ENCODE measurements at regions not wholly inside any gene's neighbourhood (a gene's known extent, or its start where the extent isn't known, plus 50 kb on each side); places are given as distances from the start of the nearest gene placed in this dataset.

DNA sequence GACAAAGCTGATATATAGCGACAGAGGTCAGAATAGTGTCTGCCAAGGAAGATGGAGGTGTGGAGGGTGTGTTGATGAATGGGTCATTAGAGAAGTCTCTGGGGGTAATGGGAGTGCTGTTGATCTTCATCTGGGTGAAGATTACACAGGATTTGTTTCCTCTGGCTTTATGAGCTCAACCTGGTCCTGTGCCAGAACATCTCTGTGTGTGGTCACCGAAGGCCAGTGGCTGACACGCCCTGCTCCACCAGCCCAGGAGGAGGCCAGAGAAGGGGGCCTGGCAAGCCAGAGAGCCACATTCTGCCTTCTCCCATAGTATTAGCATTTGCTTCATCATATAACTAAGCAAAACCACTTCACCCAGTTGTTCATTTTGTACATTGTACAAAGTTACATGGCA, 121.1 kb downstream of the ZNF621 start:
- TF ChIP-seq, protein P1, sequence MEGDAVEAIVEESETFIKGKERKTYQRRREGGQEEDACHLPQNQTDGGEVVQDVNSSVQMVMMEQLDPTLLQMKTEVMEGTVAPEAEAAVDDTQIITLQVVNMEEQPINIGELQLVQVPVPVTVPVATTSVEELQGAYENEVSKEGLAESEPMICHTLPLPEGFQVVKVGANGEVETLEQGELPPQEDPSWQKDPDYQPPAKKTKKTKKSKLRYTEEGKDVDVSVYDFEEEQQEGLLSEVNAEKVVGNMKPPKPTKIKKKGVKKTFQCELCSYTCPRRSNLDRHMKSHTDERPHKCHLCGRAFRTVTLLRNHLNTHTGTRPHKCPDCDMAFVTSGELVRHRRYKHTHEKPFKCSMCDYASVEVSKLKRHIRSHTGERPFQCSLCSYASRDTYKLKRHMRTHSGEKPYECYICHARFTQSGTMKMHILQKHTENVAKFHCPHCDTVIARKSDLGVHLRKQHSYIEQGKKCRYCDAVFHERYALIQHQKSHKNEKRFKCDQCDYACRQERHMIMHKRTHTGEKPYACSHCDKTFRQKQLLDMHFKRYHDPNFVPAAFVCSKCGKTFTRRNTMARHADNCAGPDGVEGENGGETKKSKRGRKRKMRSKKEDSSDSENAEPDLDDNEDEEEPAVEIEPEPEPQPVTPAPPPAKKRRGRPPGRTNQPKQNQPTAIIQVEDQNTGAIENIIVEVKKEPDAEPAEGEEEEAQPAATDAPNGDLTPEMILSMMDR (IDR thresholded peaks at IDR 0.05), result no peak
- intact Hi-C loops (cut with DNase I; ENCODE audit: low total_unique reads), result no loop called here
- no peaks in the 10 kb centered on the region for H3K9me3 ChIP-seq
- no peaks in the 10 kb centered on the region for H3K36me3 ChIP-seq
- no peaks in the 10 kb centered on the region for H3K27me3 ChIP-seq
- no peaks in the 10 kb centered on the region for H3K4me1 ChIP-seq
- no peak for DNase-seq
- no peak overlapping the region for H3K4me3 ChIP-seq
- H3K27ac ChIP-seq, result no peak overlapping the region

DNA sequence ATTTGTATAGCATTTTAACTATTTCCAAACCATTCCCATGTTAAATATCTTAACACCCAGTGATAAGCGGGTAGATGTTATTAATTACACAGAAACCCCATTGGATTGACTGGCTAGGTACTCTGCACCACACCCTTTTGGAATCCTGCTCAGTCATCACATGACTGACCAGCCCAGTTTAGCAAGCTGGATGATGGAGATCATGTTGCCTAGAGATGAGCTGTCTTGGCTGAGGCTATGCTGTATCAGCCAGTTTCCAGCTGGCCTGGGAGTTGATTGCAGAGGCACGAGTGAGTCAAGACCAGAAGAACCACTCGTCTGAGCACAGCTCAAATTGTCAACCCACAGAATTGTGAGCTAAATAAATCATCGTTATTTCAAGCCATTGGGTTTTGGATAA, 124.6 kb downstream of the ZNF621 start:
- no peaks in the 10 kb centered on the region for H3K9me3 ChIP-seq
- H3K4me3 ChIP-seq, result no peak overlapping the region
- H3K27ac ChIP-seq, result no peak overlapping the region
- TF ChIP-seq, protein P1 (IDR thresholded peaks at IDR 0.05), result no peak
- DNase-seq, result no peak
- no peaks in the 10 kb centered on the region for H3K36me3 ChIP-seq
- H3K4me1 ChIP-seq, result no peaks in the 10 kb centered on the region
- intact Hi-C loops (cut with DNase I; ENCODE audit: low total_unique reads), result no loop called here
- no peaks in the 10 kb centered on the region for H3K27me3 ChIP-seq

- intact Hi-C loops (cut with DNase I; ENCODE audit: low total_unique reads), result no loop called here
- no peak overlapping the region for H3K27ac ChIP-seq
Measured at GRCh38 chr3:40652072-40652471, 127.3 kb downstream of the ZNF621 start.

GRCh38 chr3:40653001-40653400, 128.2 kb downstream of the ZNF621 start:
- no peaks in the 10 kb centered on the region for H3K36me3 ChIP-seq
- H3K9me3 ChIP-seq, result no peaks in the 10 kb centered on the region
- no peak overlapping the region for H3K27ac ChIP-seq
- no peak for DNase-seq
- H3K4me3 ChIP-seq, result no peak overlapping the region
- TF ChIP-seq, protein P1 (IDR thresholded peaks at IDR 0.05), result no peak
- H3K4me1 ChIP-seq, result no peaks in the 10 kb centered on the region
- intact Hi-C loops (cut with DNase I; ENCODE audit: low total_unique reads), result no loop called here
- H3K27me3 ChIP-seq, result no peaks in the 10 kb centered on the region

More at GRCh38 chr3:40652072-40652471, 127.3 kb downstream of the ZNF621 start:
- no peak overlapping the region for H3K4me3 ChIP-seq
- no peaks in the 10 kb centered on the region for H3K9me3 ChIP-seq
- no peaks in the 10 kb centered on the region for H3K36me3 ChIP-seq
- H3K4me1 ChIP-seq, result no peaks in the 10 kb centered on the region
- no peaks in the 10 kb centered on the region for H3K27me3 ChIP-seq
- no peak for DNase-seq
- TF ChIP-seq, protein P1 (IDR thresholded peaks at IDR 0.05), result no peak

GRCh38 chr3:40653878-40654277, 129.1 kb downstream of the ZNF621 start:
- intact Hi-C loops (cut with DNase I; ENCODE audit: low total_unique reads), result no loop called here
- H3K36me3 ChIP-seq, result no peaks in the 10 kb centered on the region
- H3K9me3 ChIP-seq, result no peaks in the 10 kb centered on the region
- TF ChIP-seq, protein P1 (IDR thresholded peaks at IDR 0.05), result no peak
- no peak overlapping the region for H3K4me3 ChIP-seq
- H3K27ac ChIP-seq, result no peak overlapping the region
- no peaks in the 10 kb centered on the region for H3K27me3 ChIP-seq
- DNase-seq, result no peak
- H3K4me1 ChIP-seq, result no peaks in the 10 kb centered on the region

GRCh38 chr3:40655551-40655950, 130.8 kb downstream of the ZNF621 start:
- Histone ChIP-seq H3K27ac (no peak overlapping the region), H3K36me3 (no peaks in the 10 kb centered on the region), H3K4me1 (no peaks in the 10 kb centered on the region), H3K27me3 (no peaks in the 10 kb centered on the region), H3K9me3 (no peaks in the 10 kb centered on the region), H3K4me3 (no peak overlapping the region)
- TF ChIP-seq, protein P1 (IDR thresholded peaks at IDR 0.05), result no peak
- no peak for DNase-seq
- intact Hi-C loops (cut with DNase I; ENCODE audit: low total_unique reads), result no loop called here
